Left ventricle myocardium inferior (tissue), 1 donor: ENCODE measurements at regions not wholly inside any gene's neighbourhood (a gene's known extent, or its start where the extent isn't known, plus 50 kb on each side); places are given as distances from the start of the nearest gene placed in this dataset.

Experiments used
- DNase-seq: peaks from one replicate; pipeline ENCODE4 v3.0.0-alpha.2; 2020
- H3K27ac ChIP-seq: fragments of 200-600 bp; replicated peaks from 2 replicates; pipeline ENCODE4 v1.8.0; 2021
- H3K27me3 ChIP-seq: fragments of 200-600 bp; 2 replicates; pipeline ENCODE4 v1.8.0; 2021; ENCODE audit warnings: low read depth
- H3K36me3 ChIP-seq: fragments of 200-600 bp; 2 replicates; pipeline ENCODE4 v1.8.0; 2021
- H3K4me1 ChIP-seq: fragments of 200-600 bp; 2 replicates; pipeline ENCODE4 v1.8.0; 2021
- H3K4me3 ChIP-seq: fragments of 200-600 bp; 2 replicates; pipeline ENCODE4 v1.8.0; 2021; ENCODE audit warnings: mild to moderate bottlenecking, moderate library complexity
- H3K9me3 ChIP-seq: fragments of 200-600 bp; replicated peaks from 2 replicates; pipeline ENCODE4 v1.8.0; 2021
- intact Hi-C: fragments of 100-400 bp; cut with micrococcal nuclease; formaldehyde crosslinking; loops from one replicate; pipeline ENCODE4 v1.11.0; 2022
- TF ChIP-seq, protein P1 (sequence below): fragments of 200-600 bp; IDR thresholded peaks from 2 replicates; pipeline ENCODE4 v1.8.0; 2021; ENCODE audit warnings: antibody characterized with exemption, mild to moderate bottlenecking, borderline replicate concordance
- donor health status: DM: no; HTN: yes; CAD: no; lungs with severe emphysema.

GRCh38 chr1:58993403-58993802, 209.6 kb upstream of the JUN start:
- H3K4me1 ChIP-seq: peaks cover 15% of the 10 kb centered on the region
- no peaks in the 10 kb centered on the region for H3K27me3 ChIP-seq
- H3K4me3 ChIP-seq: no peak overlapping the region
- TF ChIP-seq, protein P1, sequence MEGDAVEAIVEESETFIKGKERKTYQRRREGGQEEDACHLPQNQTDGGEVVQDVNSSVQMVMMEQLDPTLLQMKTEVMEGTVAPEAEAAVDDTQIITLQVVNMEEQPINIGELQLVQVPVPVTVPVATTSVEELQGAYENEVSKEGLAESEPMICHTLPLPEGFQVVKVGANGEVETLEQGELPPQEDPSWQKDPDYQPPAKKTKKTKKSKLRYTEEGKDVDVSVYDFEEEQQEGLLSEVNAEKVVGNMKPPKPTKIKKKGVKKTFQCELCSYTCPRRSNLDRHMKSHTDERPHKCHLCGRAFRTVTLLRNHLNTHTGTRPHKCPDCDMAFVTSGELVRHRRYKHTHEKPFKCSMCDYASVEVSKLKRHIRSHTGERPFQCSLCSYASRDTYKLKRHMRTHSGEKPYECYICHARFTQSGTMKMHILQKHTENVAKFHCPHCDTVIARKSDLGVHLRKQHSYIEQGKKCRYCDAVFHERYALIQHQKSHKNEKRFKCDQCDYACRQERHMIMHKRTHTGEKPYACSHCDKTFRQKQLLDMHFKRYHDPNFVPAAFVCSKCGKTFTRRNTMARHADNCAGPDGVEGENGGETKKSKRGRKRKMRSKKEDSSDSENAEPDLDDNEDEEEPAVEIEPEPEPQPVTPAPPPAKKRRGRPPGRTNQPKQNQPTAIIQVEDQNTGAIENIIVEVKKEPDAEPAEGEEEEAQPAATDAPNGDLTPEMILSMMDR: no peak
- no peak for DNase-seq
- no peak overlapping the region for H3K27ac ChIP-seq
- H3K9me3 ChIP-seq: no peaks in the 10 kb centered on the region
- H3K36me3 ChIP-seq: no peaks in the 10 kb centered on the region
- intact Hi-C loops: no loop called here

DNA sequence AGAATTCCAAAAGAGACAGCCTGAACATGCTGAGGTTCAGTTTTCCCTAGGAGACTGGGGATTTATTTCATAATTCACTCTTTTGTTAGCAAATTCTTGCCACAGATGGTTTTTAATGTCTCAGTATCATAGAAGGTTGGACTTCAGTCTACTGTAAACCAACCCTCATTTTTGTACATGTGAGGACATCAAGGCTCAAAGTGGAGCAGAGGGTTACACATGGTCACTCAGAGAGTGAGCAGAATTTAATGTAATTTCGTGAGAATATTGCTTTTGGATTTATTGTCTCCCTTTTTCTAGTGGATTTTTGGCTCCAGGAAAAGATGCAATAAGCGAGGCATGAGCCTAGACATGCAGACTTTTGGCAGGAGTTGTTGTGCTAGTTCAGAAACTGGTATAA, 210.8 kb upstream of the JUN start:
- H3K27me3 ChIP-seq: no peaks in the 10 kb centered on the region
- no peak for DNase-seq
- no peaks in the 10 kb centered on the region for H3K36me3 ChIP-seq
- peaks cover 15% of the 10 kb centered on the region for H3K4me1 ChIP-seq
- intact Hi-C loops: no loop called here
- H3K27ac ChIP-seq: no peak overlapping the region
- TF ChIP-seq, protein P1: no peak
- H3K9me3 ChIP-seq: no peaks in the 10 kb centered on the region
- H3K4me3 ChIP-seq: no peak overlapping the region

DNA sequence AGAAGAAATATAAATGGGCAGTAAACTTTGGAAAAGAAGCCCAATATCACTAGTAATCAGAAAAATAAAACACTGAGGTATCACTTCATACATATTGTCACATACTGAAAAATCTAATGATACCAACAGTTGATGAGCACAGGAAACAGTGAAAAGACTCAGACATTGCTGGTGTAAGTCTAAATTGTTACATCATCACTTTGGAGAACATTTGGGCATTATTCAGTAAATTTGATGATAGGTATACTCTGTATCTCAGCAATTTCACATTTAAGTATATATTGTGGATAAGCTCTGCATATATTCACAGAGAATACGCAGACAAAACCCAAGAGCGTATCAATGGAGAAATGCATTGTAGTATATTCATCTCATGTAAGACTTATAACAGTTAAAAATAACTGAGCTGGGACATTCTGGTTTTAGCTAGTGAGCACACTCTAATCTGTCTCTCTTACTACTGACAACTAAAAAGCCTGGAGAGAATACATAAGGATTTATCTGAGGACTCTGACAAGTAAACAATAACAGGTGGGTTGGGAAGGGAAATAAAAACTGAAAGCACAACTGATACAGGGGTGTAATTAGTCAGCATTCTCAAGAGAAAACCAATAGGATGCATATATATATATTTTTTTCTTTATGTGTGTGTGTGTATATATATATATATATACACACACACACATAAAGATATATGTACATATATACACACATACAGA, 212.7 kb upstream of the JUN start:
- Histone ChIP-seq H3K4me1 (peaks cover 15% of the 10 kb centered on the region), H3K4me3 (no peak overlapping the region), H3K36me3 (no peaks in the 10 kb centered on the region), H3K27me3 (no peaks in the 10 kb centered on the region), H3K27ac (no peak overlapping the region), H3K9me3 (no peaks in the 10 kb centered on the region)
- intact Hi-C loops: no loop called here
- TF ChIP-seq, protein P1: no peak
- no peak for DNase-seq

DNA sequence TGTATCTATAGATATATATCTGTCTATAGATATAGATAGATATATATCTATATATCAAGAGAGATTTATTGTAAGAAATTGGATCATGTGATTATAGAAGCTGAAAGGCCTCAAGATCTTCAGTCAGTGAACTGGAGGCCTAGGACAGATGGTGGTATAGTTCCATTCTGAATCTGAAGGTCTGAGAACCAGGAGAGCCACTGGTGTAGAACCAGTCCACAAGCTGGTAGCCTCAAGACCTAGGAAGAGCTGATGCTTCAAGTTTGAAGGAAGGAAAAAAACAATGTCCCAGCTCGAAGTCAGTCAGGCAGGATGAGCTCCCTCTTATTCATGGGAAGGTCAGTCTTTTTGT, 213.2 kb upstream of the JUN start:
- TF ChIP-seq, protein P1: no peak
- H3K4me3 ChIP-seq: no peak overlapping the region
- H3K9me3 ChIP-seq: no peaks in the 10 kb centered on the region
- H3K36me3 ChIP-seq: no peaks in the 10 kb centered on the region
- DNase-seq: no peak
- intact Hi-C loops: no loop called here
- no peak overlapping the region for H3K27ac ChIP-seq
- peaks cover 15% of the 10 kb centered on the region for H3K4me1 ChIP-seq
- no peaks in the 10 kb centered on the region for H3K27me3 ChIP-seq

DNA sequence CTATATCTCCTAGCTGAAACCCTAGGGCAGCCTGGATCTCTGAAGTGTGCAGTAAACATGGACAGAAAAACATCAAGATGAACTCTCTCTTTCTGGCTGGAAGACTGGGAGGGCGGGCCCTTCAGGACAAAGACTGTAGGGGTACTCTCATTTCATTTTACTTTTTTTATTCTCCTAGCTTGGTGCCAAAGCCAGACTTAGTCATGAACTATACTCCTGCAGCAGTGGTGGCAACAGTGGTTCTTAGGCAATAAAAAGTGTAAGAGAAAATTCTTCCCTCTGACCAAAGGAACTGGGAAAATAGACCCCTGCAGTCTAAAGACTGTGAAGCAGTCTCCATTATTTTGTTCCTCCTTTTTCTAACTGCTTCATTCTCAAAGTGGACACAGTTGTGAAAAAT, 213.8 kb upstream of the JUN start:
- H3K36me3 ChIP-seq: no peaks in the 10 kb centered on the region
- no peak overlapping the region for H3K27ac ChIP-seq
- intact Hi-C loops: no loop called here

More for the DNA sequence above, 213.8 kb upstream of the JUN start:
- no peaks in the 10 kb centered on the region for H3K9me3 ChIP-seq
- H3K4me3 ChIP-seq: no peak overlapping the region
- no peak for DNase-seq
- TF ChIP-seq, protein P1: no peak
- peaks cover 15% of the 10 kb centered on the region for H3K4me1 ChIP-seq
- H3K27me3 ChIP-seq: no peaks in the 10 kb centered on the region
